GM12872 (cell line): ENCODE measurements at regions not wholly inside any gene's neighbourhood (a gene's known extent, or its start where the extent isn't known, plus 50 kb on each side); places are given as distances from the start of the nearest gene placed in this dataset.

Experiments used
- CTCF ChIP-seq: IDR thresholded peaks from 3 replicates; pipeline ENCODE4 v1.5.1; 2011; ENCODE audit warnings: low read depth, mild to moderate bottlenecking, low read length, moderate library complexity; ENCODE audit not compliant: insufficient read depth

- no peak for TF ChIP-seq CTCF
These were observed 119.7 kb downstream of the GDAP2 start for GRCh38 chr1:117809764-117810163.

GRCh38 chr1:117810553-117810952 lies 118.9 kb downstream of the GDAP2 start:
- TF ChIP-seq CTCF = no peak

DNA sequence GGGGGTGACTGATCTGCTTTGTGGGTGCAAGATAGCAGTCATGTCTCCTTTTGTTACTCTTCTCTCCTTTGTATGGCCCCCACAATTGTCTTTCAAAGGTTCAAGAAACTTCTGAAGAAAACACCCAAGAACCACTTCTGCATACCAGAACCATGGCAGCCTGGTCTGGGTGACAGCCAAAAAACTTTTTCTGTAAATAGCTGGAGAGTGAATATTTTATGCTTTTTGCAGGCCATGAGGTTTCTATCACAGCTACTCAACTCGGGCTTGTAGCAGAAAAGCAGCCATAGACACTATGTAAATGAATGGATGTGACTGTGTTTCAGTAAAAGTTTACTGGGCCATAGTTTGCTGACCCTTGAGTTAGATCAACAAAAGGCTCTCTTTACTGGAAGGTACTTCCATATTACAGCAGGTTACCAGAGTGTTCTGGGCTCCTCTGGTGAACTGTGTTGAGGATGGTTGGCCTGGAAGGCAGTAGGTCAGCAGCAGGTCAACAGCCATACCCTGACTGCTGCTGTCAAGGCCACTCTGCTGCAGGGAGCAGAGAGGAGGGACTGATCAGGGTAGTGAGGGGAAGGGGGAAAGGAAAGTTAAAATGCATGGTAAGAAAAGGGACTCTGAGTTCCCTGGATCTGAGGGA lies 116.4 kb downstream of the GDAP2 start:
- TF ChIP-seq CTCF = no peak
